ENCODE measurements at regions not wholly inside any gene's neighbourhood (a gene's known extent, or its start where the extent isn't known, plus 50 kb on each side); places are given as distances from the start of the nearest gene placed in this dataset.

DNA sequence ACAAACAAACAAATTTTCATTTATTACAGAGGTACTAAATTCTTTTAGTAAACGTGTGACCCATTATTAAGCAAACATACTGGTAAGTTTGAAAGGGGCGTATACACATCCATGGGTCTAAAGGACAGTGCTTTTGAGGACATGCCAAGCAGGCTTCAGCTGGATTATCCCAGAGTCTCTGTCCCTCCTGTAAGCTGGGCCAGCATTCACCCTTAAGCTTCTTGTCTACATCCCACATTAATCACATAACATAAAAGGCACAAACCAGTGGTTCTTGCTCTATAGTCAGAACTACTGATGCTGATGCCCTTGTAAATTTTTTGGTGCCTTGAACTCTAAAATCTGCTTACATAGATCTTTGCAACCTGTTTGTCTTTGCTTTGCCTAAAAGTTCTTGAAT lies 150.8 kb upstream of the BNIP2 start:
- intact Hi-C loops (cut with DNase I), result no loop called here
- no peaks in the 10 kb centered on the region for H3K9me3 ChIP-seq
- H3K4me3 ChIP-seq, result no peak overlapping the region
- TF ChIP-seq, protein P1, sequence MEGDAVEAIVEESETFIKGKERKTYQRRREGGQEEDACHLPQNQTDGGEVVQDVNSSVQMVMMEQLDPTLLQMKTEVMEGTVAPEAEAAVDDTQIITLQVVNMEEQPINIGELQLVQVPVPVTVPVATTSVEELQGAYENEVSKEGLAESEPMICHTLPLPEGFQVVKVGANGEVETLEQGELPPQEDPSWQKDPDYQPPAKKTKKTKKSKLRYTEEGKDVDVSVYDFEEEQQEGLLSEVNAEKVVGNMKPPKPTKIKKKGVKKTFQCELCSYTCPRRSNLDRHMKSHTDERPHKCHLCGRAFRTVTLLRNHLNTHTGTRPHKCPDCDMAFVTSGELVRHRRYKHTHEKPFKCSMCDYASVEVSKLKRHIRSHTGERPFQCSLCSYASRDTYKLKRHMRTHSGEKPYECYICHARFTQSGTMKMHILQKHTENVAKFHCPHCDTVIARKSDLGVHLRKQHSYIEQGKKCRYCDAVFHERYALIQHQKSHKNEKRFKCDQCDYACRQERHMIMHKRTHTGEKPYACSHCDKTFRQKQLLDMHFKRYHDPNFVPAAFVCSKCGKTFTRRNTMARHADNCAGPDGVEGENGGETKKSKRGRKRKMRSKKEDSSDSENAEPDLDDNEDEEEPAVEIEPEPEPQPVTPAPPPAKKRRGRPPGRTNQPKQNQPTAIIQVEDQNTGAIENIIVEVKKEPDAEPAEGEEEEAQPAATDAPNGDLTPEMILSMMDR (IDR thresholded peaks at IDR 0.05), result no peak
- H3K27ac ChIP-seq, result no peak overlapping the region
- H3K4me1 ChIP-seq, result no peaks in the 10 kb centered on the region
- DNase-seq, result no peak
- WGBS, 2 donors, result 73 to 87% methylated on average over 2 of the region's 2 CpGs
- peaks cover 0 to 45% (median 26%) of the 10 kb centered on the region in 7 donors for H3K27me3 ChIP-seq
- H3K36me3 ChIP-seq, result no peaks in the 10 kb centered on the region
- ATAC-seq, result no peak

DNA sequence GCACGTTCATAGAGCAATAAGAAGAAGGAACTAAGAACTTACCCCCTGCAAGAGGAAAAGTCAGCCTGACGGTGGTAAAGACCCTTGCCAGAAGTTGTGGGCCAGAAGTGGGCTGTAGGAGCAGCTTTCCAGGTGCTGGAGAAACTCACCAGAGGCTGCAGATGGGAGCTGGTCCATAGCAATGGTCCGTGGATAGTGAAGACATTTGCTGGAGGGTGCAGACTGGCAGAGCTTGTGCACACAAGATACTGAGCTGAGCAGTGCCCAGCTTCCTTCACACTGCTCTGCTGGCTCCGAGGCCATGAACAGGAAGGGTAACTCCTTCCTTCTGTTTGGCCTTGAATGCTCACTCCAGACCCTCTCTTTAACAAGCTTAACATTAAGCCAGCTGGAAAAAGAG lies 149.8 kb upstream of the BNIP2 start:
- peaks cover 0 to 45% (median 26%) of the 10 kb centered on the region in 7 donors for H3K27me3 ChIP-seq
- no peaks in the 10 kb centered on the region for H3K4me1 ChIP-seq
- H3K9me3 ChIP-seq, result no peaks in the 10 kb centered on the region
- 49 to 62% methylated on average over 4 of the region's 4 CpGs for WGBS, 2 donors
- DNase-seq (no peak), ATAC-seq (no peak)
- H3K27ac ChIP-seq, result no peak overlapping the region
- TF ChIP-seq, protein P1 (IDR thresholded peaks at IDR 0.05), result no peak
- intact Hi-C loops (cut with DNase I), result no loop called here
- no peaks in the 10 kb centered on the region for H3K36me3 ChIP-seq
- H3K4me3 ChIP-seq, result no peak overlapping the region

DNA sequence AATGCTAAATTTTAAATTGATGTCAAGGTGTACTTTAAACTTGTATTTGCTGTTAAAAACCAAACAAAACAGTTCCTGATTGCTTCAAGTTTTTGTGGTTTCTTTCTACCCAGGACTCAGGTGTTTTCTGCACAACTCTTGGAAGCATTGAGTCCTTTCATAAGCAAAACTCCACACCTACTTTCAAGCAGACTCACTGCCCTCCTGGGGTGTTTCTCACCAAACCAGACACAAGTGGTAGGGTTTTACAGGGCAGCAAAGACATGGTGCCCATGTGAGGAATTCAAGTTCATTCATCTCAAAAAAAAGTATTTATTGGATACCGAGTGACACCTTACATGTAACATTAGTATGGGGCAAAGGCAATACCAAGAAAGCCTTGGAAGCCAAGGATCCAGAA lies 146.7 kb upstream of the BNIP2 start:
- ATAC-seq (no peak), DNase-seq (no peak)
- Histone ChIP-seq H3K9me3 (no peaks in the 10 kb centered on the region), H3K4me3 (no peak overlapping the region), H3K27me3 (peaks cover 0 to 28% (median 19%) of the 10 kb centered on the region in 7 donors), H3K27ac (no peak overlapping the region), H3K36me3 (no peaks in the 10 kb centered on the region), H3K4me1 (no peaks in the 10 kb centered on the region)
- TF ChIP-seq, protein P1 (IDR thresholded peaks at IDR 0.05), result no peak
- 84 to 92% methylated on average over 1 of the region's 1 CpG for WGBS, 2 donors
- intact Hi-C loops (cut with DNase I), result no loop called here

DNA sequence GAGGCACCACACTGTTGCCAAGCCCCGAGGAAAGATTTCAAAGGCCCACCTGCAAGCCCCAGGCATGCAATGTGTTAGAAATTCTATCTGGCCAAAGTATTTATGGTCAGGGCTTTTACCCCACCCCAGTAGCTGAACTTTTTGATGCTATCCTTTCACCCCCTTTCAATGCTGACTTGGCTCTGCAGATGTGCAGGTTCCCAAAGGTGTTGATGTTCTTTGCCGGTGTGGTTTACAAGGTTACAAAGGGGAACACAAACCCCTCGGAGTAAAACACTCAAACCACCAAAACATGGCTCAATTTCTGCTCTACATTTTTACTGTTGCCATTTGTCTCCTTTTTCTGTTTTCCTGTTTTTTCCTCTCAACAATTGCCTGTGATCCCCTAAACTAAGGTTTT lies 145.4 kb upstream of the BNIP2 start:
- peaks cover 0 to 18% (median 10%) of the 10 kb centered on the region in 7 donors for H3K27me3 ChIP-seq
- no peak for ATAC-seq
- no peak overlapping the region for H3K27ac ChIP-seq
- H3K36me3 ChIP-seq, result no peaks in the 10 kb centered on the region
- no peak for DNase-seq
- 77 to 79% methylated on average over 3 of the region's 3 CpGs for WGBS, 2 donors
- TF ChIP-seq, protein P1 (IDR thresholded peaks at IDR 0.05), result no peak
- intact Hi-C loops (cut with DNase I), result no loop called here
- no peaks in the 10 kb centered on the region for H3K4me1 ChIP-seq
- no peaks in the 10 kb centered on the region for H3K9me3 ChIP-seq
- H3K4me3 ChIP-seq, result no peak overlapping the region

Measured in heart right ventricle (tissue), 16 donors.